NCI-H2081 treated with DMSO at 0.1 percent for 48 hours (cell line): ENCODE measurements at regions not wholly inside any gene's neighbourhood (a gene's known extent, or its start where the extent isn't known, plus 50 kb on each side); places are given as distances from the start of the nearest gene placed in this dataset.
"Not testable (repeated sequence)": the region's sequence is repeated elsewhere in the genome, so short reads cannot be mapped to it uniquely, and the experiment has no call there.

Experiments
- DNase-seq: peaks from one replicate; lab custom pipeline; 2025; lab: John Stamatoyannopoulos, UW

GRCh38 chr3:20724241-20724640, 538.2 kb upstream of the SGO1 start:
- no peak for DNase-seq

- DNase-seq: not testable (repeated sequence)
These were observed 530.4 kb upstream of the SGO1 start for GRCh38 chr3:20716425-20716824.

- peak; percentile 22 for DNase-seq
These were observed 515.6 kb upstream of the SGO1 start for GRCh38 chr3:20701641-20702040.

GRCh38 chr3:20700714-20701113, 514.7 kb upstream of the SGO1 start:
- no peak for DNase-seq

GRCh38 chr3:20698896-20699295, 512.9 kb upstream of the SGO1 start:
- no peak for DNase-seq

GRCh38 chr3:20696388-20697150, 510.6 kb upstream of the SGO1 start:
- no peak for DNase-seq

GRCh38 chr3:20692675-20693074, 506.7 kb upstream of the SGO1 start:
- DNase-seq: no peak

- DNase-seq: no peak
These were observed 497.9 kb upstream of the SGO1 start for GRCh38 chr3:20683910-20684309.

- no peak for DNase-seq
These were observed 496.6 kb upstream of the SGO1 start for GRCh38 chr3:20682573-20682972.

- DNase-seq: no peak
These were observed 495.1 kb upstream of the SGO1 start for GRCh38 chr3:20680990-20681628.

- no peak for DNase-seq
These were observed 487.9 kb upstream of the SGO1 start for GRCh38 chr3:20673866-20674265.

GRCh38 chr3:20669675-20670074, 483.7 kb upstream of the SGO1 start:
- DNase-seq: no peak

- DNase-seq: no peak
These were observed 483.2 kb upstream of the SGO1 start for GRCh38 chr3:20669184-20669583.

- no peak for DNase-seq
These were observed 482.4 kb upstream of the SGO1 start for GRCh38 chr3:20668411-20668810.

- no peak for DNase-seq
These were observed 480.1 kb upstream of the SGO1 start for GRCh38 chr3:20666091-20666490.

- DNase-seq: no peak
These were observed 472.5 kb upstream of the SGO1 start for GRCh38 chr3:20658491-20658890.

- DNase-seq: no peak
These were observed 471.6 kb upstream of the SGO1 start for GRCh38 chr3:20657560-20657959.

GRCh38 chr3:20652231-20652986, 466.4 kb upstream of the SGO1 start:
- DNase-seq: no peak

- no peak for DNase-seq
These were observed 462.9 kb upstream of the SGO1 start for GRCh38 chr3:20648921-20649381.

GRCh38 chr3:20648294-20648693, 462.3 kb upstream of the SGO1 start:
- DNase-seq: no peak

GRCh38 chr3:20646425-20646824, 460.4 kb upstream of the SGO1 start:
- no peak for DNase-seq

- DNase-seq: no peak
These were observed 459.3 kb upstream of the SGO1 start for GRCh38 chr3:20645340-20645739.

- no peak for DNase-seq
These were observed 451.7 kb upstream of the SGO1 start for GRCh38 chr3:20637729-20638128.
